A673 (cell line): ENCODE measurements at regions not wholly inside any gene's neighbourhood (a gene's known extent, or its start where the extent isn't known, plus 50 kb on each side); places are given as distances from the start of the nearest gene placed in this dataset.

Source experiments
- EZH2 ChIP-seq: fragments of 200-600 bp; sonication (generic); IDR thresholded peaks from 2 replicates; pipeline ENCODE4 v1.6.1; 2017; ENCODE audit warnings: borderline replicate concordance, low read depth, mild to moderate bottlenecking, mixed read lengths, antibody characterized with exemption, low read length; ENCODE audit not compliant: poor library complexity, severe bottlenecking
- TF ChIP-seq, protein P1 (sequence below): fragments of 300-800, 200-600 bp; sonication (generic); conservative IDR thresholded peaks from 2 replicates; pipeline ENCODE4 v1.5.1; 2017; ENCODE audit warnings: low read depth, mild to moderate bottlenecking, antibody characterized with exemption, low read length, moderate library complexity, mixed read lengths

DNA sequence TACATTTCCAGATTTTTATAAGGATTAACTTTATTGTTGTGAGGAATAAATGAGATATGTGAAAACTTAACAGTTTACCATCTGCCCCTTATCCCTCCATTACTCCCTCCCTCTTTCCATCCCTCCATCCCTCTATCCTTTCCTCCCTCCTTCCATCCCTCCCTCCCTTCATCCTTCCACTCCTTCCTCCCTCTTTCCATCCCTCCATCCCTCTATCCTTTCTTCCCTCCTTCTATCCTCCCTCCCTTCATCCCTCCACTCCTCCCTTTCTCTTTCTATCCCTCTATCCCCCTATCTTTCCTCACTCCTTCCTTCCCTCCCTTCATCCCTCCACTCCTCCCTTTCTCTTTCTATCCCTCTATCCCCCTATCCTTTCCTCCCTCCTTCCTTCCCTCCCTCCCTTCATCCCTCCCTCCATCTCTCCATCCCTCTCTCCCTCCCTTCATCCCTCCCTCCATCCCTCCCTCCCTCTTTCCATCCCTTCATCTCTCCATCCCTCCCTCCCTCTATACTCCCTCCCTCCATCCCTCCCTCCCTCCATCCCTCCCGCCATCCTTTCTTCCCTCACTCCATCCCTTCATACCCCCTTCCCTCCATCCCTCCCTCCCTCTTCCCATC, 181.8 kb upstream of the PLXNC1 start:
- TF ChIP-seq, protein P1, sequence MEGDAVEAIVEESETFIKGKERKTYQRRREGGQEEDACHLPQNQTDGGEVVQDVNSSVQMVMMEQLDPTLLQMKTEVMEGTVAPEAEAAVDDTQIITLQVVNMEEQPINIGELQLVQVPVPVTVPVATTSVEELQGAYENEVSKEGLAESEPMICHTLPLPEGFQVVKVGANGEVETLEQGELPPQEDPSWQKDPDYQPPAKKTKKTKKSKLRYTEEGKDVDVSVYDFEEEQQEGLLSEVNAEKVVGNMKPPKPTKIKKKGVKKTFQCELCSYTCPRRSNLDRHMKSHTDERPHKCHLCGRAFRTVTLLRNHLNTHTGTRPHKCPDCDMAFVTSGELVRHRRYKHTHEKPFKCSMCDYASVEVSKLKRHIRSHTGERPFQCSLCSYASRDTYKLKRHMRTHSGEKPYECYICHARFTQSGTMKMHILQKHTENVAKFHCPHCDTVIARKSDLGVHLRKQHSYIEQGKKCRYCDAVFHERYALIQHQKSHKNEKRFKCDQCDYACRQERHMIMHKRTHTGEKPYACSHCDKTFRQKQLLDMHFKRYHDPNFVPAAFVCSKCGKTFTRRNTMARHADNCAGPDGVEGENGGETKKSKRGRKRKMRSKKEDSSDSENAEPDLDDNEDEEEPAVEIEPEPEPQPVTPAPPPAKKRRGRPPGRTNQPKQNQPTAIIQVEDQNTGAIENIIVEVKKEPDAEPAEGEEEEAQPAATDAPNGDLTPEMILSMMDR: no peak
- TF ChIP-seq EZH2: no peak
